ENCODE measurements at regions not wholly inside any gene's neighbourhood (a gene's known extent, or its start where the extent isn't known, plus 50 kb on each side); places are given as distances from the start of the nearest gene placed in this dataset.

DNA sequence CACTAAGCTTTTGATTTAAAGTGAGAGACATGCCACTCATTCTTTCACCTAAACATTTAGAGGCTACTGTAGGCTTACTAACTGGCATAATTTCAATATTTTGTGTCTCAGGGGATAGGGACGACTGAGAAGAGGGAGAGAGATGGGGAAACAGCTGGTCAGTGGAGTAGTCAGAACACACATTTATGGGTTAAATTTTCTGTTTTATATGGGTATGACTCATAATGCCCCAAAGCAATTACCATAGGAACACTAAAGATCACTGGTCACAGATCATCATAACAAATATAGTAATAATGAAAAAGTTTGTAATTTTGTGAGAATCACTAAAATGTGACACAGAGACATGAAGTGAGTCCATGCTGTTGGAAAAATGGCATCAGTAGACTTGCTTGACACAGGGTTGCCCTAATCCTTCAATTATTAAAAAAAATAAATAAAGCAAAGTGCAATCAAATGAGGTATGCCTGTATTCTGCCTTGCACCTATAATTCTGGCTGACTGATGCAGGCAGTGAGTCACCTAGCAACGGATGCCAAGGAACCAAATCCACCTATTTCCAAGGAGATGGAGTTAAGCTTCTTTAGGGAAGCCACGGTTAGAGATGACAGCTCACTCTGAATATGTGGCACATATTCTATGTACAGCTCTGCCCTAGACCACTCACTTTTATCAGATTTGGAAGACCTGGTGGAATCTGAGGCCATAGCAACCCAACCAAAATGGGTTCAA is 166.1 kb downstream of the MARCHF11 start:
- no peak overlapping the region for H3K27ac ChIP-seq
- no peaks in the 10 kb centered on the region for H3K4me1 ChIP-seq
- H3K9me3 ChIP-seq: peaks cover 0 to 4% of the 10 kb centered on the region in 2 donors
- DNase-seq: no peak
- H3K36me3 ChIP-seq: no peaks in the 10 kb centered on the region
- H3K4me3 ChIP-seq: no peak overlapping the region
- H3K27me3 ChIP-seq: no peaks in the 10 kb centered on the region
- intact Hi-C loops (cut with DNase I; ENCODE audit: low total_unique reads): no loop called here
- TF ChIP-seq, protein P1, sequence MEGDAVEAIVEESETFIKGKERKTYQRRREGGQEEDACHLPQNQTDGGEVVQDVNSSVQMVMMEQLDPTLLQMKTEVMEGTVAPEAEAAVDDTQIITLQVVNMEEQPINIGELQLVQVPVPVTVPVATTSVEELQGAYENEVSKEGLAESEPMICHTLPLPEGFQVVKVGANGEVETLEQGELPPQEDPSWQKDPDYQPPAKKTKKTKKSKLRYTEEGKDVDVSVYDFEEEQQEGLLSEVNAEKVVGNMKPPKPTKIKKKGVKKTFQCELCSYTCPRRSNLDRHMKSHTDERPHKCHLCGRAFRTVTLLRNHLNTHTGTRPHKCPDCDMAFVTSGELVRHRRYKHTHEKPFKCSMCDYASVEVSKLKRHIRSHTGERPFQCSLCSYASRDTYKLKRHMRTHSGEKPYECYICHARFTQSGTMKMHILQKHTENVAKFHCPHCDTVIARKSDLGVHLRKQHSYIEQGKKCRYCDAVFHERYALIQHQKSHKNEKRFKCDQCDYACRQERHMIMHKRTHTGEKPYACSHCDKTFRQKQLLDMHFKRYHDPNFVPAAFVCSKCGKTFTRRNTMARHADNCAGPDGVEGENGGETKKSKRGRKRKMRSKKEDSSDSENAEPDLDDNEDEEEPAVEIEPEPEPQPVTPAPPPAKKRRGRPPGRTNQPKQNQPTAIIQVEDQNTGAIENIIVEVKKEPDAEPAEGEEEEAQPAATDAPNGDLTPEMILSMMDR (IDR thresholded peaks at IDR 0.05): no peak
- TF ChIP-seq POLR2A (IDR thresholded peaks at IDR 0.05): no peak

GRCh38 chr5:16009256-16009655 is 170.3 kb downstream of the MARCHF11 start:
- intact Hi-C loops (cut with DNase I; ENCODE audit: low total_unique reads): no loop called here
- H3K9me3 ChIP-seq: peaks cover 0 to 4% of the 10 kb centered on the region in 2 donors
- no peak overlapping the region for H3K27ac ChIP-seq
- no peaks in the 10 kb centered on the region for H3K27me3 ChIP-seq
- no peaks in the 10 kb centered on the region for H3K36me3 ChIP-seq
- no peak for TF ChIP-seq POLR2A (IDR thresholded peaks at IDR 0.05)
- TF ChIP-seq, protein P1 (IDR thresholded peaks at IDR 0.05): no peak
- H3K4me3 ChIP-seq: no peak overlapping the region
- DNase-seq: no peak
- H3K4me1 ChIP-seq: no peaks in the 10 kb centered on the region

DNA sequence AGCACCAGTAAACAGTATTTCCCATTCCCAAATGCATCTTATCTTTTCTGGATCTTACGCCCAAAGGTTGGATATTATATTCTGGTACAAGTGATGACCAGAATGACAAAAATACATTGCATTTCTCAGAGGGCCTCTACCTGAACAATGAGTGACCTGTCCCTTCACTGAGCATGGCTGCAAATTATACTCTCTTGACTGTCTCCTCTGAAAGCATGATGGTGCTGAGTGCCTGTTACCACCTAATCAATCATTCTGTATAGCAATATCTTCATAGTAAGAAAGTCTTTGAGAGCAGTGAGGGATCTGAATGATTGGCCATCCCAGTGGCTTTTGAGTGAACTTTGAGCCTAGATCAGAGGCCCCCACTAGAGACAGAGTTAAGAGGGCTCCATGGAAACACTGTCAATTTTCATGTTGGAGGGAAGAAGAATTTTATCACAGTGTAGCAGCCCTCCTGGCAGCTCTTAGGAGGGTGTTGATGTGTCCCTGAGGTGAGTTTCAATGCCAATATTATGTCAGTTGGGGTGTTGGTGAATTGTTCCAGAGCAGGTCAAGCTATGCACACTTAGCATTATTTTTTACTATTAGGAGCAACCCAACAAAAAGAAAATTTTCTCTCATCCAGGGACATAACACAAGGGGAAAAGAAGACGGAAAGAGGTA is 171.7 kb downstream of the MARCHF11 start:
- intact Hi-C loops (cut with DNase I; ENCODE audit: low total_unique reads): no loop called here
- no peak for DNase-seq
- Histone ChIP-seq H3K9me3 (peaks cover 0 to 4% of the 10 kb centered on the region in 2 donors), H3K27me3 (no peaks in the 10 kb centered on the region), H3K4me3 (no peak overlapping the region), H3K36me3 (no peaks in the 10 kb centered on the region), H3K27ac (no peak overlapping the region), H3K4me1 (no peaks in the 10 kb centered on the region)
- TF ChIP-seq POLR2A (IDR thresholded peaks at IDR 0.05): no peak
- TF ChIP-seq, protein P1 (IDR thresholded peaks at IDR 0.05): no peak

DNA sequence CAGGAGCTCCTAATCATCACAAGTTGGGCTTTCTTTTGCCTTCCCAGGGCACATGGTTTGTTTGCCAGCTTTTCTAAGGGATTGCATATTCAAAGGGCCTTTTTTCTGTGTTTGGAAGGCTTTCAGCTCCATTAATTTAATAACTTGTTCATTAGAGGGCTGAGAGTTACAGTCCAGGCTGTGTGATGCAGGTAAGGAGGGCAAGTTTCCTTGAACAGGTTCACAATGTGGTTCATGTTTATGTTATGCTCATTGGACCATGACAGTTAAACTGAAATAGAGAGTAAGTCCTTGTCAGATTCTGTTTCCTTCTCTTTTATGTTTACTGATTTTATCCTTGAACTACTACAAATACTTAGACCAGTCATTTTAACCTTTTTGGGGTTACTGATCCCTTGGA is 174.4 kb downstream of the MARCHF11 start:
- no peak overlapping the region for H3K4me3 ChIP-seq
- no peaks in the 10 kb centered on the region for H3K27me3 ChIP-seq
- H3K4me1 ChIP-seq: no peaks in the 10 kb centered on the region
- DNase-seq: no peak
- intact Hi-C loops (cut with DNase I; ENCODE audit: low total_unique reads): no loop called here
- H3K9me3 ChIP-seq: peaks cover 0 to 4% of the 10 kb centered on the region in 2 donors
- TF ChIP-seq POLR2A (IDR thresholded peaks at IDR 0.05): no peak
- TF ChIP-seq, protein P1 (IDR thresholded peaks at IDR 0.05): no peak
- H3K27ac ChIP-seq: no peak overlapping the region
- H3K36me3 ChIP-seq: no peaks in the 10 kb centered on the region

- Histone ChIP-seq H3K27ac (no peak overlapping the region), H3K36me3 (no peaks in the 10 kb centered on the region), H3K27me3 (no peaks in the 10 kb centered on the region), H3K9me3 (no peaks in the 10 kb centered on the region), H3K4me1 (no peaks in the 10 kb centered on the region), H3K4me3 (no peak overlapping the region)
- no peak for DNase-seq
- intact Hi-C loops (cut with DNase I; ENCODE audit: low total_unique reads): no loop called here
- TF ChIP-seq POLR2A (IDR thresholded peaks at IDR 0.05): no peak
- TF ChIP-seq, protein P1 (IDR thresholded peaks at IDR 0.05): no peak
These were observed 179.5 kb downstream of the MARCHF11 start for GRCh38 chr5:16000056-16000455.

Measured in uterus (tissue), 3 donors.